Smooth muscle cell (in vitro differentiated cells): ENCODE measurements at regions not wholly inside any gene's neighbourhood (a gene's known extent, or its start where the extent isn't known, plus 50 kb on each side); places are given as distances from the start of the nearest gene placed in this dataset.

Experiments used
- DNase-seq: peaks from one replicate; lab custom pipeline; 2025; ENCODE audit not compliant: unreplicated experiment; lab: John Stamatoyannopoulos, UW
- H2AFZ ChIP-seq: fragments of 200-600 bp; sonication (generic); 2 replicates; pipeline ENCODE4 v1.6.0; 2016; ENCODE audit warnings: antibody characterized with exemption, low read depth, mild to moderate bottlenecking
- H3F3A ChIP-seq: fragments of 200-600 bp; sonication (generic); 2 replicates; pipeline ENCODE4 v1.6.0; 2017; ENCODE audit warnings: antibody characterized with exemption, low read depth
- H3K27ac ChIP-seq: fragments of 200-600 bp; sonication (generic); 2 replicates; pipeline ENCODE4 v1.5.1; 2016; ENCODE audit warnings: low read depth, mild to moderate bottlenecking
- H3K27me3 ChIP-seq: fragments of 200-600 bp; sonication (generic); 2 replicates; pipeline ENCODE4 v1.6.1; 2016; ENCODE audit warnings: low read depth, mild to moderate bottlenecking
- H3K36me3 ChIP-seq: fragments of 200-600 bp; sonication (generic); 2 replicates; pipeline ENCODE4 v1.5.1; 2016; ENCODE audit warnings: low read depth
- H3K4me1 ChIP-seq: fragments of 200-600 bp; sonication (generic); 2 replicates; pipeline ENCODE4 v1.5.1; 2016; ENCODE audit warnings: low read depth
- H3K4me2 ChIP-seq: fragments of 200-600 bp; sonication (generic); 2 replicates; pipeline ENCODE4 v1.6.0; 2016; ENCODE audit warnings: mild to moderate bottlenecking
- H3K4me3 ChIP-seq: fragments of 200-600 bp; sonication (generic); 2 replicates; pipeline ENCODE4 v1.5.1; 2016; ENCODE audit warnings: mild to moderate bottlenecking
- H3K79me2 ChIP-seq: fragments of 200-600 bp; sonication (generic); 2 replicates; pipeline ENCODE4 v1.6.0; 2016; ENCODE audit warnings: low read depth, mild to moderate bottlenecking
- H3K9ac ChIP-seq: fragments of 200-600 bp; sonication (generic); 2 replicates; pipeline ENCODE4 v1.6.0; 2016; ENCODE audit warnings: low read depth
- H3K9me3 ChIP-seq: fragments of 200-600 bp; sonication (generic); replicated peaks from 2 replicates; pipeline ENCODE4 v1.5.1; 2016; ENCODE audit warnings: low read depth
- H4K20me1 ChIP-seq: fragments of 200-600 bp; sonication (generic); 2 replicates; pipeline ENCODE4 v1.6.0; 2016; ENCODE audit warnings: low read depth
- WGBS: methylation state at CpG from one replicate; pipeline ENCODE4 v1.1.7; 2016; ENCODE audit warnings: low lambda C conversion rate; 5-methylcytosine and 5-hydroxymethylcytosine counted together
- TF ChIP-seq, protein P1 (sequence below): fragments of 200-600 bp; sonication (generic); IDR thresholded peaks from 2 replicates; pipeline ENCODE4 v1.5.1; 2017; ENCODE audit warnings: borderline replicate concordance, mild to moderate bottlenecking, antibody characterized with exemption; ENCODE audit not compliant: insufficient read depth, poor library complexity, severe bottlenecking

GRCh38 chr14:48560421-48560820, 885.0 kb upstream of the MDGA2 start:
- no peaks in the 10 kb centered on the region for H3K27me3 ChIP-seq
- H2AFZ ChIP-seq: no peak overlapping the region
- TF ChIP-seq, protein P1, sequence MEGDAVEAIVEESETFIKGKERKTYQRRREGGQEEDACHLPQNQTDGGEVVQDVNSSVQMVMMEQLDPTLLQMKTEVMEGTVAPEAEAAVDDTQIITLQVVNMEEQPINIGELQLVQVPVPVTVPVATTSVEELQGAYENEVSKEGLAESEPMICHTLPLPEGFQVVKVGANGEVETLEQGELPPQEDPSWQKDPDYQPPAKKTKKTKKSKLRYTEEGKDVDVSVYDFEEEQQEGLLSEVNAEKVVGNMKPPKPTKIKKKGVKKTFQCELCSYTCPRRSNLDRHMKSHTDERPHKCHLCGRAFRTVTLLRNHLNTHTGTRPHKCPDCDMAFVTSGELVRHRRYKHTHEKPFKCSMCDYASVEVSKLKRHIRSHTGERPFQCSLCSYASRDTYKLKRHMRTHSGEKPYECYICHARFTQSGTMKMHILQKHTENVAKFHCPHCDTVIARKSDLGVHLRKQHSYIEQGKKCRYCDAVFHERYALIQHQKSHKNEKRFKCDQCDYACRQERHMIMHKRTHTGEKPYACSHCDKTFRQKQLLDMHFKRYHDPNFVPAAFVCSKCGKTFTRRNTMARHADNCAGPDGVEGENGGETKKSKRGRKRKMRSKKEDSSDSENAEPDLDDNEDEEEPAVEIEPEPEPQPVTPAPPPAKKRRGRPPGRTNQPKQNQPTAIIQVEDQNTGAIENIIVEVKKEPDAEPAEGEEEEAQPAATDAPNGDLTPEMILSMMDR: no peak
- peak overlapping the region; percentile 13 for H3K4me2 ChIP-seq
- H3K36me3 ChIP-seq: no peaks in the 10 kb centered on the region
- no peaks in the 10 kb centered on the region for H3K79me2 ChIP-seq
- DNase-seq: no peak
- peaks cover 11% of the 10 kb centered on the region for H3K4me1 ChIP-seq
- WGBS: 18% methylated on average over 4 of the region's 4 CpGs
- H3K9ac ChIP-seq: peak overlapping the region; percentile 15
- H3K9me3 ChIP-seq: no peaks in the 10 kb centered on the region
- H3K4me3 ChIP-seq: no peak overlapping the region
- H3K27ac ChIP-seq: peak overlapping the region; percentile 96
- no peaks in the 10 kb centered on the region for H3F3A ChIP-seq
- H4K20me1 ChIP-seq: no peaks in the 10 kb centered on the region

DNA sequence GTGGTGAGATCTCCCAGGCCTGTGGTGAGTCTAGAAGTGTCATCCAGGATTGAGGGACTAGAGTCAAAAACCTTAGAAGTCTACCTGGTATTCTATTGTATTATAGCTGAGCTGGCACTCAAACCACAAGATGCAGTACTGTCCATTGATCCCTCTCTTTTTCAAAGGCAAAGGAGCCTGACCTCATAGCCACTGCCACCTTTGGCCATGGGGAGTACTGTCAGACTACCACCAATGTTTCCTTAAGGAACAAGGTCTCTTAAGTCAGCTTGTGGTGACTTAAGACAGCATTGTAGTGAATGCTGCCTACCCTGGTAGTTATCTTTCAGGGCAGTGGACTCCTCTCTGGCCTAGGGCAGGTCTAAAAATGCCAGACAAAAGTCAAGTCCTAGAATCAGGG, 878.0 kb upstream of the MDGA2 start:
- H3K79me2 ChIP-seq: no peaks in the 10 kb centered on the region
- no peak overlapping the region for H3K27ac ChIP-seq
- H3K9ac ChIP-seq: no peak overlapping the region
- H4K20me1 ChIP-seq: no peaks in the 10 kb centered on the region
- DNase-seq: no peak
- H3K36me3 ChIP-seq: no peaks in the 10 kb centered on the region
- H3K27me3 ChIP-seq: no peaks in the 10 kb centered on the region
- no peak overlapping the region for H3K4me2 ChIP-seq
- no peaks in the 10 kb centered on the region for H3F3A ChIP-seq
- H3K4me1 ChIP-seq: no peaks in the 10 kb centered on the region
- no peak overlapping the region for H2AFZ ChIP-seq
- TF ChIP-seq, protein P1: no peak
- no peak overlapping the region for H3K4me3 ChIP-seq
- no peaks in the 10 kb centered on the region for H3K9me3 ChIP-seq

- Histone ChIP-seq H3K36me3 (no peaks in the 10 kb centered on the region), H3K9me3 (no peaks in the 10 kb centered on the region), H2AFZ (no peak overlapping the region), H3F3A (no peaks in the 10 kb centered on the region), H3K4me3 (no peak overlapping the region), H3K9ac (no peak overlapping the region), H3K4me1 (no peaks in the 10 kb centered on the region), H3K4me2 (no peak overlapping the region), H3K79me2 (no peaks in the 10 kb centered on the region), H3K27me3 (no peaks in the 10 kb centered on the region), H4K20me1 (no peaks in the 10 kb centered on the region), H3K27ac (no peak overlapping the region)
- WGBS: 78% methylated on average over 4 of the region's 4 CpGs
- no peak for DNase-seq
- TF ChIP-seq, protein P1: no peak
These were observed 871.6 kb upstream of the MDGA2 start for GRCh38 chr14:48546996-48547395.

DNA sequence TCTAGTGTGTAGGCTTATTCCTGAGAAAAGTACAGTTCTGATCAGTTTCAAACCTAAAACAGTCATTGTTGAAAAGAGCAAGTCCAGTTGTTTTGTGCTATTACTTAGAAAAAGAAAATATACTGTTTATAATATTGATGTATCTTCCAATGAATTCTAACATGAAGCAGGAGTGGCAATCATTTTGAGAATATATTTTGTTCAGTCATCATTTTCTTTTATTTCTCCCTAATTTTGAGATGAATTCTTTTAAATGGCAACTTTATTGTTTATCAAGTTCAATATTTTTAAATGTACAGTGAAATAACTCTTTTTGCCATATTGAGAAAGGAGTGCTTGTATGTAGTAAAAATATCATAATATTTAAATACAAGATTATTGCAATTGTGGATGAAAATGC, 862.2 kb upstream of the MDGA2 start:
- no peak overlapping the region for H3K9ac ChIP-seq
- no peak overlapping the region for H3K27ac ChIP-seq
- TF ChIP-seq, protein P1: no peak
- H2AFZ ChIP-seq: no peak overlapping the region
- no peaks in the 10 kb centered on the region for H3K79me2 ChIP-seq
- DNase-seq: no peak
- H3K4me2 ChIP-seq: no peak overlapping the region
- no peaks in the 10 kb centered on the region for H3K9me3 ChIP-seq
- no peaks in the 10 kb centered on the region for H3K36me3 ChIP-seq
- H3K4me3 ChIP-seq: no peak overlapping the region
- H3K4me1 ChIP-seq: no peaks in the 10 kb centered on the region
- H3K27me3 ChIP-seq: no peaks in the 10 kb centered on the region
- no peaks in the 10 kb centered on the region for H3F3A ChIP-seq
- H4K20me1 ChIP-seq: no peaks in the 10 kb centered on the region
